IPS-18a (cell line): ENCODE measurements at regions not wholly inside any gene's neighbourhood (a gene's known extent, or its start where the extent isn't known, plus 50 kb on each side); places are given as distances from the start of the nearest gene placed in this dataset.

ENCODE experiments used
- H3K27ac ChIP-seq: one replicate; pipeline ENCODE4 v1.5.1; 2013; ENCODE audit warnings: low read length
- H3K27me3 ChIP-seq: one replicate; pipeline ENCODE4 v1.6.1; 2013; ENCODE audit warnings: mild to moderate bottlenecking, low read length; ENCODE audit not compliant: control insufficient read depth, insufficient read depth
- H3K36me3 ChIP-seq: one replicate; pipeline ENCODE4 v1.6.1; 2013; ENCODE audit warnings: low read depth, low read length; ENCODE audit not compliant: control insufficient read depth
- H3K4me1 ChIP-seq: one replicate; pipeline ENCODE4 v1.6.1; 2013; ENCODE audit warnings: low read depth, low read length; ENCODE audit not compliant: control insufficient read depth
- H3K4me3 ChIP-seq: one replicate; pipeline ENCODE4 v1.5.1; 2013; ENCODE audit warnings: low read length
- H3K9ac ChIP-seq: one replicate; pipeline ENCODE4 v1.6.1; 2013; ENCODE audit warnings: mild to moderate bottlenecking, low read length, moderate library complexity
- H3K9me3 ChIP-seq: one replicate; pipeline ENCODE4 v1.6.1; 2013; ENCODE audit warnings: low read depth, low read length; ENCODE audit not compliant: control insufficient read depth

GRCh38 chr10:53025172-53025711 lies 252.7 kb upstream of the MBL2 start:
- Histone ChIP-seq H3K4me3 (no peak overlapping the region), H3K9ac (no peak overlapping the region), H3K27me3 (no peaks in the 10 kb centered on the region), H3K4me1 (peaks cover 26% of the 10 kb centered on the region), H3K36me3 (no peaks in the 10 kb centered on the region), H3K9me3 (no peaks in the 10 kb centered on the region), H3K27ac (no peak overlapping the region)

DNA sequence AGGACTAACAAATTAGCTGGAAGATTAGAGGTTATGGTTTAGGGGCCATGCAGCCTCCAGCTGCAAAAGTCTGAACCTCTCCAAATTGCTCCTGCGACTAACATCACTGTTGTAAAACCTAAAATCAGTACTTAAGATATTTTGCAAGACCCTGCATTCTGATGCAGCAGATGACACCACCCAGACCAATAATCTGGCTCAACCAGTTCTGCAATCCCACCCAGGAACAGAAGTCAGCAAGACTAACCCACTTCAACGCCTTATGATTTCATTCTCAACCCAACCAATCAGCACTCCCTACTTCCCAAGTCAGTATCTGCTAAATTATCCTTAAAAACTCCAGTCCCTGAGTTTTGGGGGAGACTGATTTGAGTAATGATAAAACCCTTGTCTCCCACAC lies 250.8 kb upstream of the MBL2 start:
- H3K9me3 ChIP-seq, result no peaks in the 10 kb centered on the region
- peaks cover 24% of the 10 kb centered on the region for H3K4me1 ChIP-seq
- H3K27ac ChIP-seq, result no peak overlapping the region
- no peaks in the 10 kb centered on the region for H3K36me3 ChIP-seq
- H3K9ac ChIP-seq, result no peak overlapping the region
- H3K27me3 ChIP-seq, result no peaks in the 10 kb centered on the region
- no peak overlapping the region for H3K4me3 ChIP-seq

GRCh38 chr10:53022611-53023088 lies 250.1 kb upstream of the MBL2 start:
- Histone ChIP-seq H3K36me3 (no peaks in the 10 kb centered on the region), H3K4me1 (peaks cover 24% of the 10 kb centered on the region), H3K9me3 (no peaks in the 10 kb centered on the region), H3K27ac (peak overlapping the region; percentile 37), H3K27me3 (no peaks in the 10 kb centered on the region), H3K4me3 (no peak overlapping the region), H3K9ac (no peak overlapping the region)

- Histone ChIP-seq H3K36me3 (no peaks in the 10 kb centered on the region), H3K4me3 (no peak overlapping the region), H3K9ac (no peak overlapping the region), H3K4me1 (peaks cover 8% of the 10 kb centered on the region), H3K27me3 (no peaks in the 10 kb centered on the region), H3K27ac (no peak overlapping the region), H3K9me3 (no peaks in the 10 kb centered on the region)
These were observed 240.7 kb upstream of the MBL2 start for GRCh38 chr10:53013201-53013810.

DNA sequence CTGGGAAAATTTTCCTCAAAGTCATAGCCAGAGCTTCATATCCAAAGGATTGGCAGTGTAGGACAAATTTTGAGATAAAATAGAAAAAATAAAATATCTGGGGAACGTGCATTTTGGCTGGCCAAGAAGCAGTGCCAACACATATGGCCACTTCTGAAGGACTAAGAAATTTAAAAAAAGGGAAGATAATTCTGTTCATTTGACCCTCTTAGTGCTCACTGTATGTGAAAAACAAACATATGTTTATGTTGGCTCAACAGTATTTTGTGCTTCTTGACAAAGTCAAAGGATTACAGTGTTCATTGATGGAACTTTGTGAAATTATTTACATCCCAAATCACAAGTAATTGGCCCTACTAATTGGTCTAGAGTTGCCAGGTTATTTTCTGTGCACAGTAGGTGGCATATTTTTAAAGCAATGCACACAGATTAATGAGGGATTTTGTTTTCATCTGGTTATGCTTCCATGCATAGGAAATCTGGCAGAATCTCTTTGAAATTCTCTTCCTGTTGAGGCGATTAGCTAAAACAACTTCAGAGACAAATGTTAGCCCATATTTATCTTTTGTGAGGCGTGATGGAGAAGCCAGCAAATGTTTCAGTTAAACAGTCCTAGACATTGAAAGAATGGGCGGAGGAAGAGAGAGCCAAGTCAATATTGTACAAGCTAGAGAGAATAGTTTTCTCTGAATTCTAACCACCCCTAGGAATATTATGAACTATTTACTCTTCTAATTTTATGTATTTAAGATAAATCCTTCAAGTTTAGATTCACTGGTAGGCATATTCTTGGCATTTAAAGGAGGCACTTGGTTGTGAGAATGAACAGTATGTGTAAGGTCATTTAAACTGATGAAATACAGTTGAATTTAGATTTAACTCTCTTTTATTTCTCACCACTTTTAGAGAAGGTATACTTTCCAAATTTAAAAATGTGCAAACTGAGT lies 237.7 kb upstream of the MBL2 start:
- Histone ChIP-seq H3K4me3 (no peak overlapping the region), H3K36me3 (no peaks in the 10 kb centered on the region), H3K9me3 (no peaks in the 10 kb centered on the region), H3K27ac (no peak overlapping the region), H3K27me3 (no peaks in the 10 kb centered on the region), H3K4me1 (peaks cover 8% of the 10 kb centered on the region), H3K9ac (no peak overlapping the region)

DNA sequence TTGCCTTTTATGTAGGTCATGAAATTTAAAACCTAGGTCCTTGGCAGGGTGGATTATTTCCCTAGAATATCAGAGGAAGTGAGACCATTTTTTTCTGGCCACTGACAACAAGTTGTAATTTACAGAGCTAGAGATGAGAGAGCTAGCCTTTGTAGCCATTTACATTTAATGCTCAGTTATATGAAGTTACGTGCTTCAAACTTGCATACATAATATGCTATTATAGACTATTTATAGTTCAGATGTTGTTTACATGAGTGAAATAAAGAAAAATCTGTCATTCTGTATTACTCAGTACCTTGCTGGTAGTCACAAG lies 234.9 kb upstream of the MBL2 start:
- H3K9ac ChIP-seq, result no peak overlapping the region
- H3K36me3 ChIP-seq, result no peaks in the 10 kb centered on the region
- no peak overlapping the region for H3K27ac ChIP-seq
- H3K4me3 ChIP-seq, result no peak overlapping the region
- H3K4me1 ChIP-seq, result no peaks in the 10 kb centered on the region
- no peaks in the 10 kb centered on the region for H3K27me3 ChIP-seq
- H3K9me3 ChIP-seq, result no peaks in the 10 kb centered on the region

DNA sequence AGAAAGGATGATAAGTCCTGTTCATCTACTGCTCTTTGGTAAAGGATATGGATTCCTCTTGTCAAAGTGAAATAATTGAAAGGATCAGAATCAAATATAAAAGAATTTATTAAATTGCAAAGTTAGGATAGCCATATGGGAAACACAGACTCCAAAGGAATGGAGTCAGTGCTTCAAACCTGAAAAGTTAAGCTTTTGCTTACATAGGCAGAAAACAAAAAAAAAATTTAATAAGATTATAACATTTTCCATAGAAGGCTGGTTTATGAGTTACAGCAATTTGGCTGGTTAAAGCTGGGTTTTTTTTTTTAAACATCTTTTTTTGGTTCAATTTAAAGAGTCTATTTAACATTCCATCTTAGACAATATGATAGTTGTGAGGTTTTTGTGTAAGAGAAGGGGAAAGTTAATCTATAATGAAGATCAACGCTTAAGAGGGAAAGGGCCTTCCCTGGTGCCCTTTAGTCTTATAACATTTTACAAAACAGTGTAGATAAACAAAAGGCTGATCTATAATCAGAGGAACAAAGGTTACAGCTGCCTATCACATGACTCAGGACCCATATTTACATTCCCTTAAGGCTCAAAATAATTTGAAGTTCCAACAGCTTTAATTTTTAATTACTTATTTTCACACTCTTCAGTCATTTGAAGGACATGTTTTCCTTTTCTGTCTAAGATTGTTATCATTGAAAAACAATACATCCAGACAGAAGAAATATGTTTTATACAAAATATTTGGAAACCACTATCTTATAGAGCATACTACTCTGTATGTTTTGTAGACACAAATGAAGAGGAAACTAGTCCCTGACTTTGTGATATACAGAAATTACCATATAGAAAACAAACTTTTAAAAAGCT lies 234.3 kb upstream of the MBL2 start:
- no peak overlapping the region for H3K27ac ChIP-seq
- H3K4me3 ChIP-seq, result no peak overlapping the region
- H3K27me3 ChIP-seq, result no peaks in the 10 kb centered on the region
- H3K9ac ChIP-seq, result no peak overlapping the region
- no peaks in the 10 kb centered on the region for H3K9me3 ChIP-seq
- H3K36me3 ChIP-seq, result no peaks in the 10 kb centered on the region
- no peaks in the 10 kb centered on the region for H3K4me1 ChIP-seq

- H3K36me3 ChIP-seq, result no peaks in the 10 kb centered on the region
- no peaks in the 10 kb centered on the region for H3K4me1 ChIP-seq
- H3K9me3 ChIP-seq, result no peaks in the 10 kb centered on the region
- no peaks in the 10 kb centered on the region for H3K27me3 ChIP-seq
- no peak overlapping the region for H3K9ac ChIP-seq
- H3K27ac ChIP-seq, result no peak overlapping the region
- no peak overlapping the region for H3K4me3 ChIP-seq
These were observed 233.2 kb upstream of the MBL2 start for GRCh38 chr10:53005612-53006345.

GRCh38 chr10:53003094-53003493 lies 230.5 kb upstream of the MBL2 start:
- no peak overlapping the region for H3K9ac ChIP-seq
- no peaks in the 10 kb centered on the region for H3K9me3 ChIP-seq
- no peak overlapping the region for H3K4me3 ChIP-seq
- H3K27me3 ChIP-seq, result no peaks in the 10 kb centered on the region
- no peak overlapping the region for H3K27ac ChIP-seq
- peaks cover 6% of the 10 kb centered on the region for H3K4me1 ChIP-seq
- H3K36me3 ChIP-seq, result no peaks in the 10 kb centered on the region

- Histone ChIP-seq H3K9ac (no peak overlapping the region), H3K27ac (no peak overlapping the region), H3K27me3 (no peaks in the 10 kb centered on the region), H3K4me1 (peaks cover 10% of the 10 kb centered on the region), H3K4me3 (no peak overlapping the region), H3K9me3 (peaks cover 8% of the 10 kb centered on the region), H3K36me3 (peaks cover 3% of the 10 kb centered on the region)
These were observed 227.1 kb upstream of the MBL2 start for GRCh38 chr10:52999681-53000080.

DNA sequence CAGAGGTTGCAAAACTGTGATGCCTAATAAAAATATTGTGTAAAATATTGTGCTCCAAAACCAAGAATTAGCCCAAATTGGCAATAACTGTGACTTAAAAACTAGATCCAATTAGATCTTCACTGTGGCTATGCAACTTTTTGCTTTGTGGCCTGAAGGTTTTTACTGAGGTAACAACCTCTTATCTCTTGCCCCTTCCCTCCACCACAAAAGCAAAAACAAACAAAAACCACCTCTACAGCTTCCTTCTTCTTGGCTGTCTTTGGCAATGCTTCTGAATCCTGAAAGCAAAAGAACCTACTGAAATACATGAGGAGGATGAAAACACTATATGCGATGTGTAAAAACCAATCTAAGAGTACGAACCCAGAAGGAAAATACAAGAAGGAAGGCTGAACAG lies 226.7 kb upstream of the MBL2 start:
- H3K36me3 ChIP-seq, result peaks cover 3% of the 10 kb centered on the region
- peaks cover 8% of the 10 kb centered on the region for H3K9me3 ChIP-seq
- no peak overlapping the region for H3K9ac ChIP-seq

More for the DNA sequence above, 226.7 kb upstream of the MBL2 start:
- no peaks in the 10 kb centered on the region for H3K27me3 ChIP-seq
- H3K4me1 ChIP-seq, result peaks cover 10% of the 10 kb centered on the region
- H3K27ac ChIP-seq, result no peak overlapping the region
- no peak overlapping the region for H3K4me3 ChIP-seq
